ENCODE measurements at regions not wholly inside any gene's neighbourhood (a gene's known extent, or its start where the extent isn't known, plus 50 kb on each side); places are given as distances from the start of the nearest gene placed in this dataset.

DNA sequence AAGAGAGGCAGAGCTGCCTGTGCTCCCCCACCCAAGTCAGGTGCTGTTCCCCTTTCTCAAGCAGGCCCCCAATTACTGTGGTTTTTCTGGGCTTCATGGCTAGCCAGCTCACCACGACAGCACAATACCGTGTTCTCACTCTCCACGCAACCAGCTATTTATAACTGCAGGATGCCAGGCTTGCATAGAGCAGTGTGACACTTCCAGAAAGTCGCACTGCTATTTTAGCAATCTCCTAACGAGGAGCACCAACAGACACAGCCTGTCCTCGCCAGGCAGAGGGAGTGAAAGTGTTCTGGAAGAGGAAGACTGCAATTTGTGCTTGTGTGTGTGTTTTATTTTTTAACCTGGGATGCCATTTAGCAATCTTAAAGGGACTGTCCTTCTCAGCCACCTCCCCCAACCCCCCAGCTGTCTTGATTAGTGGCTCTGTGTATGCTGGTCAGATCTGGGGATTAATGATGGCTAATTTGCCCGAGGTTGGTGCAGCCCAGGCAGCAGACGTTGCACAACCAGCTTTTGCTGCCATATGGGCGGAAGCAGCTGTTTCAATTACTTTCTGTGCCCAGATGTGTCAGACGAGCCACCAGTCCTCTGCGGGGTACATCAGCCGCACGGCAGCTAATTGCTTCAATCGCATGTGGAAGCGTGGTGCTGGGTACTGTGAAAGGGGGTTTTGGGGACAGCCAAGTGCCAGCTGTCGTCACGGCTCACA lies 268.0 kb upstream of the ARRDC4 start:
- ATAC-seq (ENCODE audit: insufficient read depth, low FRiP score): no peak
- TF ChIP-seq, protein P1, sequence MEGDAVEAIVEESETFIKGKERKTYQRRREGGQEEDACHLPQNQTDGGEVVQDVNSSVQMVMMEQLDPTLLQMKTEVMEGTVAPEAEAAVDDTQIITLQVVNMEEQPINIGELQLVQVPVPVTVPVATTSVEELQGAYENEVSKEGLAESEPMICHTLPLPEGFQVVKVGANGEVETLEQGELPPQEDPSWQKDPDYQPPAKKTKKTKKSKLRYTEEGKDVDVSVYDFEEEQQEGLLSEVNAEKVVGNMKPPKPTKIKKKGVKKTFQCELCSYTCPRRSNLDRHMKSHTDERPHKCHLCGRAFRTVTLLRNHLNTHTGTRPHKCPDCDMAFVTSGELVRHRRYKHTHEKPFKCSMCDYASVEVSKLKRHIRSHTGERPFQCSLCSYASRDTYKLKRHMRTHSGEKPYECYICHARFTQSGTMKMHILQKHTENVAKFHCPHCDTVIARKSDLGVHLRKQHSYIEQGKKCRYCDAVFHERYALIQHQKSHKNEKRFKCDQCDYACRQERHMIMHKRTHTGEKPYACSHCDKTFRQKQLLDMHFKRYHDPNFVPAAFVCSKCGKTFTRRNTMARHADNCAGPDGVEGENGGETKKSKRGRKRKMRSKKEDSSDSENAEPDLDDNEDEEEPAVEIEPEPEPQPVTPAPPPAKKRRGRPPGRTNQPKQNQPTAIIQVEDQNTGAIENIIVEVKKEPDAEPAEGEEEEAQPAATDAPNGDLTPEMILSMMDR (IDR thresholded peaks at IDR 0.05; ENCODE audit: control extremely low read depth, extremely low read depth): no peak
- Histone ChIP-seq H3K36me3 (ENCODE audit: control insufficient read depth in 4 of 4, insufficient read depth in 4 of 4, low read length in 4 of 4) (no peaks in the 10 kb centered on the region), H3K27ac (ENCODE audit: low read depth in 1 of 2, low read length in 1 of 2) (no peak overlapping the region), H3K27me3 (ENCODE audit: control insufficient read depth in 3 of 3, insufficient read depth in 3 of 3, low read length in 2 of 3) (no peaks in the 10 kb centered on the region), H3K4me1 (ENCODE audit: control insufficient read depth in 5 of 5, insufficient read depth in 5 of 5, low read length in 5 of 5) (peaks cover 0 to 1% (median 0%) of the 10 kb centered on the region in 5 donors), H3K9ac (ENCODE audit: insufficient read depth in 1 of 2, low read length in 2 of 2) (no peak overlapping the region), H3K4me3 (no peak overlapping the region), H3K9me3 (ENCODE audit: control insufficient read depth in 4 of 4, insufficient read depth in 3 of 4, low read length in 3 of 4) (peaks cover 0 to 3% (median 0%) of the 10 kb centered on the region in 4 donors)
- DNase-seq: no peak
- 42 to 49% methylated on average over 17 of the region's 17 CpGs for WGBS, 2 donors

DNA sequence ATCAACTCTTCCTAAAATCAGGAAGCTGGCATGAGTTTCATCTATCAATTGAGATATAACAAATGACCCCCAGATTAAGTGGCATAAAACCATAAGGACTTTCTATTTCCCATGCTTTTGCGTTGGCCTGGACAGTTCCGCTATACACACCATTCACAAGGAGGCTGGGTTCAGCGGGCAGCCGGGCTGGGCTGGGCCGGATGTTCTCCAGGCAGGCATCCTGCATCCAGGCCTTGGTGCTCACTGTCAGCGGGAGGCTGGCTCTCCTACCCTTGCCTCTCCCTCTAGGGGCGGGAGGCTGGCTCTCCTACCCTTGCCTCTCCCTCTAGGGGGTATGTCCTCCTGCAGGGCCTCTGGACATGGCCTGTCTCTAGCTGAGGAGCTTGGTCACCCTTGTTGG lies 266.0 kb upstream of the ARRDC4 start:
- Histone ChIP-seq H3K4me1 (ENCODE audit: control insufficient read depth in 5 of 5, insufficient read depth in 5 of 5, low read length in 5 of 5) (peaks cover 0 to 1% (median 0%) of the 10 kb centered on the region in 5 donors), H3K4me3 (no peak overlapping the region), H3K27ac (ENCODE audit: low read depth in 1 of 2, low read length in 1 of 2) (no peak overlapping the region), H3K9ac (ENCODE audit: insufficient read depth in 1 of 2, low read length in 2 of 2) (no peak overlapping the region), H3K36me3 (ENCODE audit: control insufficient read depth in 4 of 4, insufficient read depth in 4 of 4, low read length in 4 of 4) (no peaks in the 10 kb centered on the region), H3K9me3 (ENCODE audit: control insufficient read depth in 4 of 4, insufficient read depth in 3 of 4, low read length in 3 of 4) (peaks cover 0 to 3% (median 0%) of the 10 kb centered on the region in 4 donors), H3K27me3 (ENCODE audit: control insufficient read depth in 3 of 3, insufficient read depth in 3 of 3, low read length in 2 of 3) (no peaks in the 10 kb centered on the region)
- ATAC-seq (ENCODE audit: insufficient read depth, low FRiP score) (no peak), DNase-seq (no peak)
- TF ChIP-seq, protein P1 (IDR thresholded peaks at IDR 0.05; ENCODE audit: control extremely low read depth, extremely low read depth): no peak
- WGBS, 2 donors: 93 to 94% methylated on average over 7 of the region's 7 CpGs

DNA sequence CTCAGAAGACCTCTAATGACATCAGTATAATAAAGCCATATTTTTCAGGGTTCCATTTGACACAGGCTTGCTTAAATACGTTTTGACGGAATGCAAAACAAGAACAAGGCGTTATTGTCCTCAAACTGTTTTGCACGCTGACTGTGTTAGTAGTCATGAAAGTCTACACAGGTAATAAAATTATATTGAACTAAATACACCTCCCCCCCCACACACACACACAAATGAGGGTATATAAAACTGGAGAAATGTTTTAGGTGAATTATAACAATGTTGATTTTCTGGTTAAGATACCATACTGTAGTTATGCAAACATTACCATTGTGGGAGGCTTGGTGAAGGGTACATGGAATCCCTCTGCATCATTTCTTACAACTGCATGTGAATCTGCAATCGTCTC lies 257.1 kb upstream of the ARRDC4 start:
- peaks cover 0 to 3% (median 0%) of the 10 kb centered on the region in 4 donors for H3K9me3 ChIP-seq (ENCODE audit: control insufficient read depth in 4 of 4, insufficient read depth in 3 of 4, low read length in 3 of 4)
- no peak overlapping the region for H3K27ac ChIP-seq (ENCODE audit: low read depth in 1 of 2, low read length in 1 of 2)
- ATAC-seq (ENCODE audit: insufficient read depth, low FRiP score) (no peak), DNase-seq (no peak)
- WGBS, 2 donors: 92 to 94% methylated on average over 5 of the region's 5 CpGs
- H3K36me3 ChIP-seq (ENCODE audit: control insufficient read depth in 4 of 4, insufficient read depth in 4 of 4, low read length in 4 of 4): no peaks in the 10 kb centered on the region
- TF ChIP-seq, protein P1 (IDR thresholded peaks at IDR 0.05; ENCODE audit: control extremely low read depth, extremely low read depth): no peak
- H3K9ac ChIP-seq (ENCODE audit: insufficient read depth in 1 of 2, low read length in 2 of 2): no peak overlapping the region
- no peaks in the 10 kb centered on the region for H3K4me1 ChIP-seq (ENCODE audit: control insufficient read depth in 5 of 5, insufficient read depth in 5 of 5, low read length in 5 of 5)
- no peaks in the 10 kb centered on the region for H3K27me3 ChIP-seq (ENCODE audit: control insufficient read depth in 3 of 3, insufficient read depth in 3 of 3, low read length in 2 of 3)
- H3K4me3 ChIP-seq: no peak overlapping the region

DNA sequence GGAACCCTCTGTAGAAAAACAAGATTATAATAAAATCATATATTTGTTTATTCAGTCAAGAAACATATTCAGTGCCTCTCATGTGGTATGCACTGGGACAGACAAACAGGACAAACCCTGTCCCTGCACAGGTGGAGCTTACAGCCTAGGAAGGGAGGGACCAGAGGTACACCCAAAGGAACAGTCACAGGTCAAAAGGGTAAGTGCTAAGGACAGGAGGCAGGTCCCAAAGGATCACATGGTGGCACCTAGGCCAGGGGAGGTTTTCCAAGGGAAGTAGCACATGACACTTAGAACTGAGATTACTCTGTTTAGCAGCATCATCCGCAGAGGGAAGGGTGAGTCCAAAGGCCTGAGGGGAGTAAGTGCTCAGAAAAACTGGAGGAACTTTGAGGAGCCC lies 254.4 kb upstream of the ARRDC4 start:
- H3K27me3 ChIP-seq (ENCODE audit: control insufficient read depth in 3 of 3, insufficient read depth in 3 of 3, low read length in 2 of 3): no peaks in the 10 kb centered on the region
- no peak overlapping the region for H3K9ac ChIP-seq (ENCODE audit: insufficient read depth in 1 of 2, low read length in 2 of 2)
- TF ChIP-seq, protein P1 (IDR thresholded peaks at IDR 0.05; ENCODE audit: control extremely low read depth, extremely low read depth): no peak
- no peak overlapping the region for H3K27ac ChIP-seq (ENCODE audit: low read depth in 1 of 2, low read length in 1 of 2)
- H3K4me1 ChIP-seq (ENCODE audit: control insufficient read depth in 5 of 5, insufficient read depth in 5 of 5, low read length in 5 of 5): no peaks in the 10 kb centered on the region
- H3K9me3 ChIP-seq (ENCODE audit: control insufficient read depth in 4 of 4, insufficient read depth in 3 of 4, low read length in 3 of 4): peaks cover 0 to 3% (median 0%) of the 10 kb centered on the region in 4 donors
- WGBS, 2 donors: 88 to 95% methylated on average over 1 of the region's 1 CpG
- ATAC-seq (ENCODE audit: insufficient read depth, low FRiP score) (no peak), DNase-seq (no peak)
- no peaks in the 10 kb centered on the region for H3K36me3 ChIP-seq (ENCODE audit: control insufficient read depth in 4 of 4, insufficient read depth in 4 of 4, low read length in 4 of 4)
- no peak overlapping the region for H3K4me3 ChIP-seq

Data from lung (tissue), 11 donors.